Fibroblast of pulmonary artery (primary cell): ENCODE measurements at regions not wholly inside any gene's neighbourhood (a gene's known extent, or its start where the extent isn't known, plus 50 kb on each side); places are given as distances from the start of the nearest gene placed in this dataset.

Experiments used
- DNase-seq: peaks from one replicate; pipeline ENCODE4 v3.0.0-alpha.2; 2010; ENCODE audit warnings: low read depth
- H3K4me3 ChIP-seq: replicated peaks from 2 replicates; pipeline ENCODE4 v1.5.1; 2011; ENCODE audit warnings: low read depth, mild to moderate bottlenecking, control low read depth, low read length, moderate library complexity
- TF ChIP-seq, protein P1 (sequence below): IDR thresholded peaks from 2 replicates; pipeline ENCODE4 v1.5.1; 2011; ENCODE audit warnings: mild to moderate bottlenecking, control low read depth, low read length, inconsistent platforms; ENCODE audit errors: missing control alignments

DNA sequence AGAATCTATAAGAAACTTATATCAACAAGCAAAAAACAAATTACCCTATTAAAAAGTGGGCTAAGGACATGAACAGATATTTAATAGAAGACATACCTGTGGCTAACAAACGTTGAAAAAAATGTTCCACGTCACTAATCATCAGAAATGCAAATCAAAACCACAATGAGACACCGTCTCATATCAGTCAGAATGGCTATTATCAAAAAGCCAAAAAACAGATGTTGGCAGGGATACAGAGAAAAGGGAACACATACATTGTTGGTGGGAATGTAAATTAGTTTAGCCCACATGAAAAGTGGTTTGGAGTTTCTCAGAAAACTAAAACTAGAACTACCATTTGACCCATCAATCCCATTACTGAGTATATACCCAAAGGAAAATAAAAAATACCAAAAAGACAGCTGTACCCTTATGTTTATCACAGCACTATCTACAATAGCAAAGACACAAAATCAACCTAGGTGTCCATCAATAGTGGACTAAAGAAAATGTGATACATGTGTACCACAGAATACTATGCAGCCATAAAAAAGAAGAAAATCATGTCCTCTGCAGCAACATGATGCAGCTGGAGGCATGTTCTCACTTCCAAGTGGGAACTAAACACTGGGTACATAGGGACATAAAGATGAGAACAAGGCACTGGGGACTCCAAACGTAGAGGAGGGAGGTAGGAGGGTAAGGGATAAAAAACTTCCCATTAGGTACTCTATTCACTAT lies 83.8 kb upstream of the TMEM168 start:
- DNase-seq = no peak
- H3K4me3 ChIP-seq = no peak overlapping the region
- TF ChIP-seq, protein P1, sequence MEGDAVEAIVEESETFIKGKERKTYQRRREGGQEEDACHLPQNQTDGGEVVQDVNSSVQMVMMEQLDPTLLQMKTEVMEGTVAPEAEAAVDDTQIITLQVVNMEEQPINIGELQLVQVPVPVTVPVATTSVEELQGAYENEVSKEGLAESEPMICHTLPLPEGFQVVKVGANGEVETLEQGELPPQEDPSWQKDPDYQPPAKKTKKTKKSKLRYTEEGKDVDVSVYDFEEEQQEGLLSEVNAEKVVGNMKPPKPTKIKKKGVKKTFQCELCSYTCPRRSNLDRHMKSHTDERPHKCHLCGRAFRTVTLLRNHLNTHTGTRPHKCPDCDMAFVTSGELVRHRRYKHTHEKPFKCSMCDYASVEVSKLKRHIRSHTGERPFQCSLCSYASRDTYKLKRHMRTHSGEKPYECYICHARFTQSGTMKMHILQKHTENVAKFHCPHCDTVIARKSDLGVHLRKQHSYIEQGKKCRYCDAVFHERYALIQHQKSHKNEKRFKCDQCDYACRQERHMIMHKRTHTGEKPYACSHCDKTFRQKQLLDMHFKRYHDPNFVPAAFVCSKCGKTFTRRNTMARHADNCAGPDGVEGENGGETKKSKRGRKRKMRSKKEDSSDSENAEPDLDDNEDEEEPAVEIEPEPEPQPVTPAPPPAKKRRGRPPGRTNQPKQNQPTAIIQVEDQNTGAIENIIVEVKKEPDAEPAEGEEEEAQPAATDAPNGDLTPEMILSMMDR = no peak

DNA sequence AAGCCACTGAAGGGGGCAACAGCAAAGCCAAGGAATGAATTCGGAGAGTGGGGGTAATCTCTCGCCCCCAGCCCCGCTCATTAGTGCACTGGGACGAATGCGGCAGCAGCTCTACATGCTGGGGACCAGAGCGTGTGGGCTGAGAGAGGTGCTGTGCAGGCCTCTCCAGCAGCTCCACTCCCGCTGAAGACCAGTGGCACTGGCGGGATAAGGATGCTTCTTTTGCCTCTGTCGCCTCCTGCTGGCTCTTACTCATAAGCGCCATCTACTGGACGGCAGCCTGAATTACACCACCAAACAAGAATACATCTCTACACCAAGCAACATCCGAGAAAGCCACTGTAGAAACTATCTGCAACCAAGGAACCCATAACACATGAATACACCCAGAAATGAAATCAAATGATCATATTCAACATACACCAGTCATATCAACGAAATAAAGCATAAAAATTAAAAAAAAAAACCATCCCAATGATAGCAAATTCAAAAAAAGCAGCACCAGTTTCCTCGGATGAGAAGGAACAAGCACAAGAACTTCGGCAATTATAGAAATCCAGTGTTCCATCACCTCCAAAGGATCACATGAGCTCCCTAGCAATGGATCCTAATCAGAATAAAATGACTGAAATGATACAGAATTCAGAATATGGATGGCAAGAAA lies 79.0 kb upstream of the TMEM168 start:
- peak; percentile 64 for DNase-seq
- no peak overlapping the region for H3K4me3 ChIP-seq
- TF ChIP-seq, protein P1 = peak; percentile 93

DNA sequence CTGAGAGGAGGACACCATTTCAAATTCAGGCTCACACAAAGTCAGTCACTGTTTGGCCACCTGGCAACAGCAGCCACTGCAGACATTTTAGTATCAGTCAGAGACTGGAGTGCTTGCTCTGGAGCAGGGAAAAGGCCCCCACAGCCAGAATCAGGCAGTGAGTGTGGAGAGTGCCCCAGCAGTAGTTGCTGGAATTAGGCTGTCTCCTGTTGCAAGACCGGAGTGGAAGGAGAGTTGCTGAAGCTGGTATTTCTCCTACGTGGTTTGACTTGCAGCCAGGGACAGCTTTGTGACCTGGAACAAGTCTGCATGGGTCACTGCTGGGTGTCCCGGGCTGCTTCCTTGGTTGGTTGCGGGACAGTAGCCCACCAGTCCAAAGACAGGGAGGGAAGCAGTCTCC lies 78.4 kb upstream of the TMEM168 start:
- DNase-seq = no peak
- no peak overlapping the region for H3K4me3 ChIP-seq
- TF ChIP-seq, protein P1 = no peak

DNA sequence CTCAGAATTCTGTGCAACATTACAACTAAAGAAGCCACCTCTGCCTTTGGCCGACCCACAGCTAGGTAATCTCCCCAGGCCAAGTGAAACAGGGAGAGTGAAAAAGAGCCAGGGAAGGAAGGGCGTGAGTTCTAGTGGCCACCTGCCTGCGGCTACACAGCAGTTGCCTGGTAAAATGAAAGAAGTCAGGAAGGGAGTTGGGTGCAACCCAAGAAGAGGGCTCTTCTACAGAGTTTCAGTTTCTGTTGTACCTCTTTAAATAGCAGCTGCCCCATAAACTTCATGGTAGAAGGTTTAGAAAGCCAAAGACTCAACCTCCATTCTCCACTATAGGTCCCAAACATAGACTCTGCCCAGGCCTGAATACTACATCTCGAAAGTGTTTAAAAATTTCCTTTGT lies 76.2 kb upstream of the TMEM168 start:
- TF ChIP-seq, protein P1 = no peak
- no peak overlapping the region for H3K4me3 ChIP-seq
- no peak for DNase-seq

DNA sequence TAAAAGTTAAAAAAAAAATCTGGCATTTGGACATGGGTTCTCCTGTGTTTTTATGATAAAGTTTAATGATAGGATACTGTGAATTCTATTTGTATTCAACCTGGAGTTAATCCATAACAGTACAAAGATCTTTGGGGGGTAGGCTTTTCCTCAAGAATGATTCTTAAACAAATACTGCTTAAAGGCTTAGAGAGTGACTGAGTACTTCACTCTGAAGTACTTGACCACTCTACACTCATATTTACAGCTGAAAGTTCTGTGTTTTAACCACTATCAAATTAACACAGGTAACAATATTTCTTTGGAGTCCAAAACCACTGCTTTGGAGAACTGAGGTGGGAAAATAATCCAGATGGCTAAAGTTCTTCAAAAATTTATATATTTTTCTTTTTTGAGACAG lies 74.2 kb upstream of the TMEM168 start:
- no peak for DNase-seq
- TF ChIP-seq, protein P1 = no peak
- H3K4me3 ChIP-seq = no peak overlapping the region

DNA sequence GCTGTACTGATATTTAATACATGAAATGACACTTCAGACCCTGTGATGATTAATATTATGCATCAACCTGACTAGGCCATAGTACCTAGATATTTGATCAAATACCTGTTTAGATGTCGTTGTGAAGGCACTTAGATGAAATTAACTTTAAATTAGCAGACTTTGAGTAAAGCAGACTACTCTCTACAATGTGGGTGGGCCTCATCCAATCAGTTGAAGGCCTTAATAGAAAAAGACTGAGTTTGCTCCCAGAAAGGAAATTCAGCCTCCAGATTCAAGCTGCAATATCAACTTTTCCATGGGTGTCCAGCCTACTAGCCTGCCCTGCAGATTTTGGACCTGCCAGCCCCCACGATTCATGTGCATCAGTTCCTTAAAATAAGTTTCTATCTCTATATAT lies 68.6 kb upstream of the TMEM168 start:
- no peak overlapping the region for H3K4me3 ChIP-seq
- TF ChIP-seq, protein P1 = no peak
- DNase-seq = no peak
